Fibroblast of lung (primary cell): ENCODE measurements at regions not wholly inside any gene's neighbourhood (a gene's known extent, or its start where the extent isn't known, plus 50 kb on each side); places are given as distances from the start of the nearest gene placed in this dataset.

Experiments used
- DNase-seq, 2 donors: peaks; one replicate each; pipeline versions ENCODE4 v3.0.0 to v3.0.0-alpha.2; 2010; ENCODE audit warnings: low read depth in 2 of 2
- H2AFZ ChIP-seq: 2 replicates; pipeline ENCODE4 v1.5.1; 2012; ENCODE audit warnings: low read length, control low read depth, inconsistent platforms
- H3K27ac ChIP-seq: 2 replicates; pipeline ENCODE4 v1.5.1; 2011; ENCODE audit warnings: low read length, control low read depth; ENCODE audit not compliant: insufficient read depth
- H3K27me3 ChIP-seq: 2 replicates; pipeline ENCODE4 v1.5.1; 2011; ENCODE audit warnings: mild to moderate bottlenecking, low read length; ENCODE audit not compliant: control insufficient read depth, insufficient read depth
- H3K36me3 ChIP-seq: 2 replicates; pipeline ENCODE4 v1.5.1; 2011; ENCODE audit warnings: low read length; ENCODE audit not compliant: control insufficient read depth, insufficient read depth
- H3K4me1 ChIP-seq: 2 replicates; pipeline ENCODE4 v1.5.1; 2011; ENCODE audit warnings: low read length; ENCODE audit not compliant: control insufficient read depth, insufficient read depth; ENCODE audit errors: extremely low read depth
- H3K4me2 ChIP-seq: 2 replicates; pipeline ENCODE4 v1.5.1; 2011; ENCODE audit warnings: low read length, control low read depth; ENCODE audit not compliant: insufficient read depth; ENCODE audit errors: extremely low read depth
- H3K4me3 ChIP-seq, 4 experiments: fragments of 200-600 bp in 1 of 4; sonication (generic) in 1 of 4; replicated peaks in 1 of 4; 2 replicates each; pipeline ENCODE4 v1.5.1; 2011 to 2016; ENCODE audit warnings: low read length in 4 of 4, low read depth in 3 of 4, mild to moderate bottlenecking in 3 of 4, control low read depth in 2 of 4, inconsistent platforms in 1 of 4, mixed read lengths in 1 of 4; ENCODE audit not compliant: insufficient read depth in 1 of 4; ENCODE audit errors: control extremely low read depth in 1 of 4
- H3K79me2 ChIP-seq: 2 replicates; pipeline ENCODE4 v1.5.1; 2012; ENCODE audit warnings: mild to moderate bottlenecking, low read length, inconsistent platforms; ENCODE audit not compliant: control insufficient read depth, insufficient read depth
- H3K9ac ChIP-seq: 2 replicates; pipeline ENCODE4 v1.5.1; 2011; ENCODE audit warnings: mild to moderate bottlenecking, low read length, control low read depth; ENCODE audit not compliant: insufficient read depth
- H3K9me3 ChIP-seq: 2 replicates; pipeline ENCODE4 v1.5.1; 2012; ENCODE audit warnings: low read depth, low read length; ENCODE audit not compliant: control insufficient read depth, insufficient read depth
- H4K20me1 ChIP-seq: 2 replicates; pipeline ENCODE4 v1.5.1; 2011; ENCODE audit warnings: low read length; ENCODE audit not compliant: control insufficient read depth, insufficient read depth; ENCODE audit errors: extremely low read depth
- CTCF ChIP-seq, 2 donors: IDR thresholded peaks in 1 of 2; conservative IDR thresholded peaks in 1 of 2; 1 replicate in 1 of 2; 2 replicates in 1 of 2; pipeline ENCODE4 v1.5.1; 2011 to 2012; ENCODE audit warnings: low read length in 2 of 2, control low read depth in 1 of 2, inconsistent platforms in 1 of 2, low read depth in 1 of 2, mild to moderate bottlenecking in 1 of 2
- EZH2 ChIP-seq: IDR thresholded peaks from 2 replicates; pipeline ENCODE4 v1.5.1; 2012; ENCODE audit warnings: low read length, control low read depth, mild to moderate bottlenecking; ENCODE audit errors: missing control alignments

GRCh38 chr5:73365990-73366667 is 82.4 kb downstream of the FOXD1 start:
- Histone ChIP-seq H3K27ac (no peak overlapping the region), H3K9ac (no peak overlapping the region), H3K36me3 (no peaks in the 10 kb centered on the region), H4K20me1 (no peaks in the 10 kb centered on the region), H3K4me3 (no peak overlapping the region), H3K79me2 (no peaks in the 10 kb centered on the region), H3K9me3 (no peaks in the 10 kb centered on the region), H3K4me1 (peaks cover 26% of the 10 kb centered on the region), H2AFZ (no peak overlapping the region), H3K4me2 (no peak overlapping the region), H3K27me3 (no peaks in the 10 kb centered on the region)
- no peak for TF ChIP-seq EZH2
- no peak for TF ChIP-seq CTCF (conservative IDR thresholded peaks at IDR 0.05 in 1 of 2, IDR thresholded peaks at IDR 0.05 in 1 of 2; ENCODE audit: low read depth in 1 of 2, low read length in 2 of 2)
- DNase-seq = no peak

GRCh38 chr5:73365301-73365853 is 83.2 kb downstream of the FOXD1 start:
- Histone ChIP-seq H3K4me2 (no peak overlapping the region), H4K20me1 (no peaks in the 10 kb centered on the region), H3K79me2 (no peaks in the 10 kb centered on the region), H3K4me3 (no peak overlapping the region), H3K9ac (no peak overlapping the region), H3K27ac (no peak overlapping the region), H3K4me1 (peaks cover 23% of the 10 kb centered on the region), H3K9me3 (no peaks in the 10 kb centered on the region), H3K27me3 (no peaks in the 10 kb centered on the region), H2AFZ (no peak overlapping the region), H3K36me3 (no peaks in the 10 kb centered on the region)
- TF ChIP-seq CTCF (conservative IDR thresholded peaks at IDR 0.05 in 1 of 2, IDR thresholded peaks at IDR 0.05 in 1 of 2; ENCODE audit: low read depth in 1 of 2, low read length in 2 of 2) (no peak), EZH2 (no peak)
- DNase-seq = peak; percentile 92 to 94

- H3K79me2 ChIP-seq = no peaks in the 10 kb centered on the region
- peaks cover 12% of the 10 kb centered on the region for H3K4me1 ChIP-seq
- H3K9me3 ChIP-seq = no peaks in the 10 kb centered on the region
- no peak overlapping the region for H2AFZ ChIP-seq
- peak; percentile 83 to 86 for DNase-seq
- no peak overlapping the region for H3K4me3 ChIP-seq
- no peaks in the 10 kb centered on the region for H4K20me1 ChIP-seq
- TF ChIP-seq EZH2 (no peak), CTCF (conservative IDR thresholded peaks at IDR 0.05 in 1 of 2, IDR thresholded peaks at IDR 0.05 in 1 of 2; ENCODE audit: low read depth in 1 of 2, low read length in 2 of 2) (peak in 1 of 2 donors; percentile 20)
- no peaks in the 10 kb centered on the region for H3K27me3 ChIP-seq
- H3K9ac ChIP-seq = no peak overlapping the region
- H3K27ac ChIP-seq = no peak overlapping the region
- no peak overlapping the region for H3K4me2 ChIP-seq
- H3K36me3 ChIP-seq = no peaks in the 10 kb centered on the region
These were observed 84.5 kb downstream of the FOXD1 start for GRCh38 chr5:73363911-73364730.
